Keratinocyte (primary cell): ENCODE measurements at regions not wholly inside any gene's neighbourhood (a gene's known extent, or its start where the extent isn't known, plus 50 kb on each side); places are given as distances from the start of the nearest gene placed in this dataset.

Experiments
- DNase-seq: peaks from one replicate; pipeline ENCODE4 v3.0.0-alpha.2; 2011; ENCODE audit warnings: low read depth, missing footprints, low spot score
- FAIRE-seq: peaks from 2 replicates; lab custom pipeline; 2011; peaks lifted over from hg19 to GRCh38; lab: Jason Lieb, UNC
- H2AFZ ChIP-seq: 2 replicates; pipeline ENCODE4 v1.6.0; 2012; ENCODE audit warnings: low read length, control low read depth, inconsistent platforms; ENCODE audit not compliant: control insufficient read depth
- H3K27ac ChIP-seq: 2 replicates; pipeline ENCODE4 v1.5.1; 2011; ENCODE audit warnings: low read length; ENCODE audit not compliant: control insufficient read depth, insufficient read depth
- H3K27me3 ChIP-seq: 3 replicates; pipeline ENCODE4 v1.6.0; 2011; ENCODE audit warnings: low read length; ENCODE audit not compliant: control insufficient read depth, insufficient read depth; ENCODE audit errors: extremely low read depth
- H3K36me3 ChIP-seq, 2 experiments: 2 replicates in 1 of 2; 3 replicates in 1 of 2; pipeline ENCODE4 v1.5.1; 2011; ENCODE audit warnings: low read length in 2 of 2, mild to moderate bottlenecking in 1 of 2; ENCODE audit not compliant: control insufficient read depth in 2 of 2, insufficient read depth in 2 of 2; ENCODE audit errors: extremely low read depth in 1 of 2
- H3K4me1 ChIP-seq: 3 replicates; pipeline ENCODE4 v1.5.1; 2011; ENCODE audit warnings: low read length; ENCODE audit not compliant: control insufficient read depth, insufficient read depth; ENCODE audit errors: extremely low read depth
- H3K4me2 ChIP-seq: 3 replicates; pipeline ENCODE4 v1.6.0; 2011; ENCODE audit warnings: low read depth, low read length; ENCODE audit not compliant: control insufficient read depth, insufficient read depth; ENCODE audit errors: extremely low read depth
- H3K4me3 ChIP-seq, 3 experiments: fragments of 200-600 bp in 1 of 3; sonication (generic) in 1 of 3; 2 replicates in 2 of 3; 3 replicates in 1 of 3; pipeline ENCODE4 v1.5.1; 2011 to 2016; ENCODE audit warnings: low read length in 3 of 3, mild to moderate bottlenecking in 3 of 3, control low read depth in 2 of 3, inconsistent platforms in 1 of 3, low read depth in 1 of 3, mixed read lengths in 1 of 3, mixed run types in 1 of 3, moderate library complexity in 1 of 3; ENCODE audit not compliant: control insufficient read depth in 2 of 3, insufficient read depth in 2 of 3; ENCODE audit errors: extremely low read depth in 1 of 3
- H3K79me2 ChIP-seq: 2 replicates; pipeline ENCODE4 v1.6.0; 2012; ENCODE audit warnings: low read length; ENCODE audit not compliant: control insufficient read depth, insufficient read depth
- H3K9ac ChIP-seq: 3 replicates; pipeline ENCODE4 v1.6.0; 2011; ENCODE audit warnings: low read length; ENCODE audit not compliant: control insufficient read depth, insufficient read depth; ENCODE audit errors: extremely low read depth
- H3K9me1 ChIP-seq: 3 replicates; pipeline ENCODE4 v1.6.0; 2011; ENCODE audit warnings: low read length; ENCODE audit not compliant: control insufficient read depth, insufficient read depth; ENCODE audit errors: extremely low read depth
- H3K9me3 ChIP-seq: 2 replicates; pipeline ENCODE4 v1.5.1; 2012; ENCODE audit warnings: low read depth, low read length; ENCODE audit not compliant: control insufficient read depth
- H4K20me1 ChIP-seq: 3 replicates; pipeline ENCODE4 v1.6.0; 2011; ENCODE audit warnings: low read length; ENCODE audit not compliant: control insufficient read depth, insufficient read depth; ENCODE audit errors: extremely low read depth
- CTCF ChIP-seq, 3 experiments: IDR thresholded peaks in 1 of 3; conservative IDR thresholded peaks in 1 of 3; optimal IDR thresholded peaks in 1 of 3; 2 replicates in 2 of 3; 3 replicates in 1 of 3; pipeline versions ENCODE3 to v1.5.1; 2011; ENCODE audit warnings: low read length in 3 of 3, mild to moderate bottlenecking in 3 of 3, moderate library complexity in 2 of 3, control low read depth in 1 of 3, inconsistent platforms in 1 of 3; ENCODE audit not compliant: insufficient read depth in 2 of 3; ENCODE audit errors: extremely low read depth in 1 of 3
- EZH2 ChIP-seq: IDR thresholded peaks from one replicate; pipeline ENCODE4 v1.6.1; 2012; ENCODE audit warnings: inconsistent platforms, mild to moderate bottlenecking, low read length, moderate library complexity
- dilution Hi-C: fragments of 300-500 bp; cut with MboI; formaldehyde crosslinking; loops from one replicate; pipeline ENCODE4 v1.7.0; 2020; ENCODE audit warnings: low sequenced_read_pairs; ENCODE audit not compliant: extremely low pct_ligation_motif_present

- H3K9me1 ChIP-seq = no peaks in the 10 kb centered on the region
- FAIRE-seq (no peak), DNase-seq (no peak)
- no peaks in the 10 kb centered on the region for H3K36me3 ChIP-seq
- H2AFZ ChIP-seq = no peak overlapping the region
- H3K9ac ChIP-seq = no peak overlapping the region
- no peak for TF ChIP-seq CTCF (optimal IDR thresholded peaks at IDR 0.05 in 1 of 3, IDR thresholded peaks at IDR 0.05 in 1 of 3, conservative IDR thresholded peaks at IDR 0.05 in 1 of 3; ENCODE audit: extremely low read depth in 1 of 3, insufficient read depth in 2 of 3, low read length in 3 of 3)
- no peak for TF ChIP-seq EZH2
- H3K27me3 ChIP-seq = no peaks in the 10 kb centered on the region
- no peaks in the 10 kb centered on the region for H4K20me1 ChIP-seq
- peaks cover 5% of the 10 kb centered on the region for H3K4me1 ChIP-seq
- dilution Hi-C loops = no loop called here
- H3K27ac ChIP-seq = no peak overlapping the region
- no peak overlapping the region for H3K4me2 ChIP-seq
- H3K79me2 ChIP-seq = no peaks in the 10 kb centered on the region
- H3K9me3 ChIP-seq = no peaks in the 10 kb centered on the region
- no peak overlapping the region for H3K4me3 ChIP-seq
These were observed 1859.7 kb upstream of the CELF4 start for GRCh38 chr18:39425172-39425850.

DNA sequence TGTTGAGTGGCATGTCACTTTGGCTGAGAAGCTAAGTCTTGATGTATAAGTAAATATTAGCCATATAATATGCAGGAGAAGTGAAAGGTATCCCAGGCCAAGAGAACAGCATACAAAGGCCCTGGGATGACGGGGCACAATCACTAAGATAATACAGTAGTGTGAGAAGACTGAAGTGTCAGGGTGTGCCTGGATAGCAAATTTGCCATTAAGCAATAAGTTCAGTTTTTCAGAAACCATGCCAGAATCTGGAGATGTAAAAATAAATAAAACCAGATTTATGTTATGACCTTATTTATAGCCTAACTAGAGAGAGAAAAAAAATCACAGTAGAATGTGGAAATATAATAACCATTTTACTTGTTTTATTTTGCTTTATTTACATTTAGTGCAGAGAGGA lies 1858.7 kb upstream of the CELF4 start:
- Histone ChIP-seq H3K4me3 (no peak overlapping the region), H3K36me3 (no peaks in the 10 kb centered on the region), H3K79me2 (no peaks in the 10 kb centered on the region), H3K27me3 (no peaks in the 10 kb centered on the region), H3K4me1 (peaks cover 5% of the 10 kb centered on the region), H4K20me1 (no peaks in the 10 kb centered on the region), H3K9ac (no peak overlapping the region), H2AFZ (no peak overlapping the region), H3K9me3 (no peaks in the 10 kb centered on the region), H3K27ac (no peak overlapping the region), H3K4me2 (no peak overlapping the region), H3K9me1 (no peaks in the 10 kb centered on the region)
- TF ChIP-seq EZH2 = no peak
- TF ChIP-seq CTCF (optimal IDR thresholded peaks at IDR 0.05 in 1 of 3, IDR thresholded peaks at IDR 0.05 in 1 of 3, conservative IDR thresholded peaks at IDR 0.05 in 1 of 3; ENCODE audit: extremely low read depth in 1 of 3, insufficient read depth in 2 of 3, low read length in 3 of 3) = no peak
- no peak for DNase-seq
- dilution Hi-C loops = no loop called here
- no peak for FAIRE-seq
